OCI-LY1 (cell line): ENCODE measurements at regions not wholly inside any gene's neighbourhood (a gene's known extent, or its start where the extent isn't known, plus 50 kb on each side); places are given as distances from the start of the nearest gene placed in this dataset.

ENCODE experiments used
- H2AFZ ChIP-seq: fragments of 200-600 bp; sonication (generic), shearing (Covaris generic); 2 replicates; pipeline ENCODE4 v1.6.0; 2014; ENCODE audit warnings: antibody characterized with exemption, mild to moderate bottlenecking, low read length
- H3F3A ChIP-seq: fragments of 200-600 bp; sonication (generic), shearing (Covaris generic); 2 replicates; pipeline ENCODE4 v1.6.0; 2014; ENCODE audit warnings: mild to moderate bottlenecking, antibody characterized with exemption, low read length, moderate library complexity; ENCODE audit not compliant: insufficient read depth
- H3K27ac ChIP-seq: fragments of 200-600 bp; sonication (generic); 2 replicates; pipeline ENCODE4 v1.5.1; 2014; ENCODE audit warnings: low read length, mixed run types, mild to moderate bottlenecking, low read depth; ENCODE audit not compliant: poor library complexity, severe bottlenecking
- H3K27me3 ChIP-seq: fragments of 200-600 bp; sonication (generic); 2 replicates; pipeline ENCODE4 v1.6.0; 2014; ENCODE audit warnings: antibody characterized with exemption, mild to moderate bottlenecking, low read length, moderate library complexity; ENCODE audit not compliant: insufficient read depth
- H3K36me3 ChIP-seq: fragments of 200-600 bp; sonication (generic); 2 replicates; pipeline ENCODE4 v1.6.1; 2014; ENCODE audit warnings: mild to moderate bottlenecking, antibody characterized with exemption, low read length, moderate library complexity, mixed read lengths; ENCODE audit not compliant: insufficient read depth
- H3K4me1 ChIP-seq: fragments of 200-600 bp; sonication (generic); 2 replicates; pipeline ENCODE4 v1.5.1; 2014; ENCODE audit warnings: mild to moderate bottlenecking, low read length, moderate library complexity; ENCODE audit not compliant: insufficient read depth, severe bottlenecking
- H3K4me2 ChIP-seq: fragments of 200-600 bp; sonication (generic), shearing (Covaris generic); 2 replicates; pipeline ENCODE4 v1.6.1; 2014; ENCODE audit warnings: low read length
- H3K4me3 ChIP-seq: fragments of 200-600 bp; sonication (generic); 2 replicates; pipeline ENCODE4 v1.5.1; 2014; ENCODE audit warnings: low read length, low read depth, mild to moderate bottlenecking, mixed read lengths; ENCODE audit not compliant: poor library complexity, severe bottlenecking
- H3K79me2 ChIP-seq: fragments of 200-600 bp; shearing (Covaris generic); 2 replicates; pipeline ENCODE4 v1.6.1; 2016; ENCODE audit warnings: mixed run types, low read length, mixed read lengths; ENCODE audit not compliant: insufficient read depth
- H3K9ac ChIP-seq: fragments of 200-600 bp; sonication (generic), shearing (Covaris generic); 2 replicates; pipeline ENCODE4 v1.6.1; 2014; ENCODE audit warnings: mild to moderate bottlenecking, low read length, mixed read lengths
- H3K9me2 ChIP-seq: fragments of 200-600 bp; sonication (generic), shearing (Covaris generic); 2 replicates; pipeline ENCODE4 v1.6.1; 2014; ENCODE audit warnings: low read depth, mild to moderate bottlenecking, low read length, mixed read lengths
- H3K9me3 ChIP-seq: fragments of 200-600 bp; shearing (Covaris generic); 2 replicates; pipeline ENCODE4 v1.6.1; 2014; ENCODE audit warnings: low read length, mixed read lengths
- H4K20me1 ChIP-seq: fragments of 200-600 bp; sonication (generic), shearing (Covaris generic); 2 replicates; pipeline ENCODE4 v1.6.0; 2016; ENCODE audit warnings: mild to moderate bottlenecking, low read length; ENCODE audit not compliant: insufficient read depth
- EZH2 ChIP-seq: fragments of 200-600 bp; sonication (generic), shearing (Covaris generic); IDR thresholded peaks from 2 replicates; pipeline ENCODE4 v1.8.0; 2017; ENCODE audit warnings: borderline replicate concordance, mixed run types, mild to moderate bottlenecking, antibody characterized with exemption, low read length, moderate library complexity, mixed read lengths
- TF ChIP-seq, protein P1 (sequence below): fragments of 200-600 bp; sonication (generic), shearing (Covaris generic); IDR thresholded peaks from 2 replicates; pipeline ENCODE4 v1.5.1; 2017; ENCODE audit warnings: mild to moderate bottlenecking, antibody characterized with exemption, low read length, moderate library complexity, mixed read lengths

DNA sequence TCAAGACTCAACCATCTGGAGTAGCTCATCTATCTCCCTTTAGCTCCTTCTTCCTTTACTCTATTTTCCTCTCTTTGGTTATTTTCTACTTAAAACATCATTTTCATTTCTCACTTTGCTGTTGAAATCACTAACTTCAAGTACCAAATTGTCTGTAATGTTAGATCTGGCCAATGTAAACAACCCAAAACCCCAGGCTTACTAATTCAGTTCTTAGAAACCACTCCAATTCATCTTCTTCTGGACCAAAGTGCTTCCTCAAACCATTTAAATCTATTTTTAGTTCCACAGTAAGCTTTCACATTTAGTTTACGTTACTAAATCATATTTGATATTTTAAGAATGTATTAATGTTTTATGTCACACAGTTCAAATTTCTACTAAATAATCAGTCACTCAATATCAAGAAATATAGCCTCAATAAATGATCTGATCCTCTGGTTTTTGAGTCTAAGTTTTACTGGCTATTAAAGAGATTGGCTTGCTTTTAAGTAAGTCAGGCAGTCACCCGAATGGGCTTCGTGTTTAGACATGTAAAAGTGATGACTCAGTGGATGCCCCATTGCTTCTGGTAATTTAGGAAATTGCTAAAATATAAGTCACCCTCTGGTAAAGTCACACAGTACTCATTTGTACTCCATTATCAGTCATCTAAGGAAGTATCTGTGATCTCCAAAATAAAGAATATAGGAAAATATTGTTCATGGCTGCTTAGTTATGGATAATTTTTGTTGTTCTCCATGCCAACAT is 527.2 kb upstream of the SOX11 start:
- H3K27ac ChIP-seq: no peak overlapping the region
- H3K9ac ChIP-seq: no peak overlapping the region
- no peaks in the 10 kb centered on the region for H3F3A ChIP-seq
- H3K4me2 ChIP-seq: no peak overlapping the region
- H3K4me1 ChIP-seq: no peaks in the 10 kb centered on the region
- no peaks in the 10 kb centered on the region for H3K9me2 ChIP-seq
- H3K27me3 ChIP-seq: no peaks in the 10 kb centered on the region
- H2AFZ ChIP-seq: no peak overlapping the region
- no peaks in the 10 kb centered on the region for H3K9me3 ChIP-seq
- H3K36me3 ChIP-seq: no peaks in the 10 kb centered on the region
- no peaks in the 10 kb centered on the region for H4K20me1 ChIP-seq
- H3K4me3 ChIP-seq: no peak overlapping the region
- no peaks in the 10 kb centered on the region for H3K79me2 ChIP-seq
- TF ChIP-seq, protein P1, sequence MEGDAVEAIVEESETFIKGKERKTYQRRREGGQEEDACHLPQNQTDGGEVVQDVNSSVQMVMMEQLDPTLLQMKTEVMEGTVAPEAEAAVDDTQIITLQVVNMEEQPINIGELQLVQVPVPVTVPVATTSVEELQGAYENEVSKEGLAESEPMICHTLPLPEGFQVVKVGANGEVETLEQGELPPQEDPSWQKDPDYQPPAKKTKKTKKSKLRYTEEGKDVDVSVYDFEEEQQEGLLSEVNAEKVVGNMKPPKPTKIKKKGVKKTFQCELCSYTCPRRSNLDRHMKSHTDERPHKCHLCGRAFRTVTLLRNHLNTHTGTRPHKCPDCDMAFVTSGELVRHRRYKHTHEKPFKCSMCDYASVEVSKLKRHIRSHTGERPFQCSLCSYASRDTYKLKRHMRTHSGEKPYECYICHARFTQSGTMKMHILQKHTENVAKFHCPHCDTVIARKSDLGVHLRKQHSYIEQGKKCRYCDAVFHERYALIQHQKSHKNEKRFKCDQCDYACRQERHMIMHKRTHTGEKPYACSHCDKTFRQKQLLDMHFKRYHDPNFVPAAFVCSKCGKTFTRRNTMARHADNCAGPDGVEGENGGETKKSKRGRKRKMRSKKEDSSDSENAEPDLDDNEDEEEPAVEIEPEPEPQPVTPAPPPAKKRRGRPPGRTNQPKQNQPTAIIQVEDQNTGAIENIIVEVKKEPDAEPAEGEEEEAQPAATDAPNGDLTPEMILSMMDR: no peak
- TF ChIP-seq EZH2: no peak

DNA sequence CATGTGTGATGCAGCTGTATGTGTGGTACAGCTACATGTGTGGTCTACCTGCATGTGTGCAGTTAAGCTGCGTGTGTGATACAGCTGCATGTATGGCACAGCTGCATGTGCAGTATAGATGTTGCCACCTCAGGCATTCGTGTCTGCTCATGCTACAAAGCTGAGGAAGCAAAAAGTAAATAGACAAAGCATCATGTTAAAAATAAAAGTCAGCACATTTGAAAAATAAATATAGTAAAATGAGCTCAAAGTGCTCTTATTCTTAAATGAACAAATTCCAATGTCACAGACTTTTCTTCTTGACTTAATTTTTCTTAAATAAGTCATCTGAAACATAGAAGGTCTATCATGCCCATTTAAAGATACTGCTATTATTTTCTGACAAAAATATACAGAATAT is 519.3 kb upstream of the SOX11 start:
- no peak for TF ChIP-seq EZH2
- TF ChIP-seq, protein P1: no peak
- Histone ChIP-seq H3K9me2 (no peaks in the 10 kb centered on the region), H3K4me2 (no peak overlapping the region), H3K36me3 (no peaks in the 10 kb centered on the region), H3K9ac (no peak overlapping the region), H3K4me1 (no peaks in the 10 kb centered on the region), H3K9me3 (no peaks in the 10 kb centered on the region), H3K27me3 (no peaks in the 10 kb centered on the region), H4K20me1 (no peaks in the 10 kb centered on the region), H3K27ac (no peak overlapping the region), H3K4me3 (no peak overlapping the region), H3F3A (no peaks in the 10 kb centered on the region), H2AFZ (no peak overlapping the region), H3K79me2 (no peaks in the 10 kb centered on the region)

DNA sequence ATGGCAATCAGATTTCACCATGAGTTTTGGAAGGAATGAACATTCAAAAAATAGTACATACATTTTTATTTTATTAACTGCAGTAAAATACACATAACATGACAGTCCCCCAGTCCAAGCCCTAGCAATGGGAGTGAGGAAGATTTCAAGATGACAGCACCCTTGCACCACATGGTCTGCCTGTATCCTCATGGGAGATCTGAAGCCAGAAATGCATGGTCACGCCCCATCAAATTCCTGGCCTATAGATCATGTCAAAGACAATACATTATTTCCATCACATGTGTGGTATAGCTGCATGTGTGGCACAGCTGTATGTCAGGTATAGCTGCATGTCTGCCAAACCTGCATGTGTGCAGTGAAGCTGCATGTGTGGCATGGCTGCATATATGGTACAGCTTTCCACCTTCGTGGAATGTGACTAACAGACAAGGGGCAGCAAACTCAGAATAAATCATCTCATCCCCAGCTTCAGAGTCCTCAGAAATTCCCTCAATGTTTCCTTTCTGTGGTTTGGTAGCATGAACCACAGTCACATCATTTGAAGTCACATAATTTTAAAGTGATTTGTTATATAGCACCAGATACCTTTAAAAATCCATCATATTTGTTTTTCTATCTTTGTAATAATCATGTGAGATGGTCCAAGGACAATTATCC is 518.2 kb upstream of the SOX11 start:
- H3K27ac ChIP-seq: no peak overlapping the region
- no peak overlapping the region for H3K4me3 ChIP-seq
- no peaks in the 10 kb centered on the region for H3K79me2 ChIP-seq
- no peaks in the 10 kb centered on the region for H4K20me1 ChIP-seq
- H3F3A ChIP-seq: no peaks in the 10 kb centered on the region
- H2AFZ ChIP-seq: no peak overlapping the region
- H3K9ac ChIP-seq: no peak overlapping the region
- no peaks in the 10 kb centered on the region for H3K9me2 ChIP-seq
- TF ChIP-seq, protein P1: no peak
- no peak for TF ChIP-seq EZH2
- H3K27me3 ChIP-seq: no peaks in the 10 kb centered on the region
- H3K36me3 ChIP-seq: no peaks in the 10 kb centered on the region
- no peaks in the 10 kb centered on the region for H3K9me3 ChIP-seq
- H3K4me2 ChIP-seq: no peak overlapping the region
- no peaks in the 10 kb centered on the region for H3K4me1 ChIP-seq
